ENCODE measurements at regions not wholly inside any gene's neighbourhood (a gene's known extent, or its start where the extent isn't known, plus 50 kb on each side); places are given as distances from the start of the nearest gene placed in this dataset.

DNA sequence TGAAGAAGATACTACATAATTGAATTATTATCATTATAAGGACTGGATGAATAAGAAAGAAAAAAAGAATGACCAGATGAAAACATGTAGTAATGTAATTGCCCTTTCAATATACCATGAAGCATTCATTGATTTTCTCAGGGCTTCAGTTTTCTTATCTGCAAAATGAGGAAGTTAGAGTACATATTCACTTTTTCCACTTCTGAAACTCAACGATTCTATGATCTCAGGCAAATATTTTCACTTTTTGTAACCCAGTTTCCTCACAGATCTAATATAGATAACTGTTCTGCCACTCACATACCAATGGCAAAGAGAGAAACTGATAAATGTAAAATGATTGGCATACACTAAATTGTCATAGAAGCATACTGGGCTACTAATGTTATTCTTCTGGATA lies 856.6 kb upstream of the KLHL1 start:
- TF ChIP-seq GATA2 (IDR thresholded peaks at IDR 0.05; ENCODE audit: low read depth, low read length) (no peak), GATA3 (IDR thresholded peaks at IDR 0.05; ENCODE audit: low read depth, low read length) (no peak)
